ENCODE measurements at regions not wholly inside any gene's neighbourhood (a gene's known extent, or its start where the extent isn't known, plus 50 kb on each side); places are given as distances from the start of the nearest gene placed in this dataset.

GRCh38 chr12:92546259-92546634 is 156.5 kb upstream of the PLEKHG7 start:
- no peaks in the 10 kb centered on the region for H3K79me2 ChIP-seq (ENCODE audit: insufficient read depth, low read length)
- no peak overlapping the region for H3K4me2 ChIP-seq (ENCODE audit: low read length)
- H4K20me1 ChIP-seq (ENCODE audit: insufficient read depth) = no peaks in the 10 kb centered on the region
- no peaks in the 10 kb centered on the region for H3K9me2 ChIP-seq (ENCODE audit: insufficient read depth)
- no peaks in the 10 kb centered on the region for H3K27me3 ChIP-seq (ENCODE audit: insufficient read depth, low read length)
- RAD21 ChIA-PET (ENCODE audit: low non-redundant PET in 1 of 2, low total read pairs in 2 of 2, uncharacterized antibody in 2 of 2, unreplicated experiment in 2 of 2) = no interaction called here
- POLR2A ChIA-PET = no interaction called here
- H3K9me3 ChIP-seq (ENCODE audit: control insufficient read depth in 1 of 2, insufficient read depth in 1 of 2, low read depth in 1 of 2, low read length in 2 of 2) = no peaks in the 10 kb centered on the region
- CTCF ChIA-PET = no interaction called here
- no peak for TF ChIP-seq EZH2phosphoT487 (IDR thresholded peaks at IDR 0.05; ENCODE audit: borderline replicate concordance)
- no peak for TF ChIP-seq CBX3 (IDR thresholded peaks at IDR 0.05; ENCODE audit: low read depth)
- TF ChIP-seq, protein P1, sequence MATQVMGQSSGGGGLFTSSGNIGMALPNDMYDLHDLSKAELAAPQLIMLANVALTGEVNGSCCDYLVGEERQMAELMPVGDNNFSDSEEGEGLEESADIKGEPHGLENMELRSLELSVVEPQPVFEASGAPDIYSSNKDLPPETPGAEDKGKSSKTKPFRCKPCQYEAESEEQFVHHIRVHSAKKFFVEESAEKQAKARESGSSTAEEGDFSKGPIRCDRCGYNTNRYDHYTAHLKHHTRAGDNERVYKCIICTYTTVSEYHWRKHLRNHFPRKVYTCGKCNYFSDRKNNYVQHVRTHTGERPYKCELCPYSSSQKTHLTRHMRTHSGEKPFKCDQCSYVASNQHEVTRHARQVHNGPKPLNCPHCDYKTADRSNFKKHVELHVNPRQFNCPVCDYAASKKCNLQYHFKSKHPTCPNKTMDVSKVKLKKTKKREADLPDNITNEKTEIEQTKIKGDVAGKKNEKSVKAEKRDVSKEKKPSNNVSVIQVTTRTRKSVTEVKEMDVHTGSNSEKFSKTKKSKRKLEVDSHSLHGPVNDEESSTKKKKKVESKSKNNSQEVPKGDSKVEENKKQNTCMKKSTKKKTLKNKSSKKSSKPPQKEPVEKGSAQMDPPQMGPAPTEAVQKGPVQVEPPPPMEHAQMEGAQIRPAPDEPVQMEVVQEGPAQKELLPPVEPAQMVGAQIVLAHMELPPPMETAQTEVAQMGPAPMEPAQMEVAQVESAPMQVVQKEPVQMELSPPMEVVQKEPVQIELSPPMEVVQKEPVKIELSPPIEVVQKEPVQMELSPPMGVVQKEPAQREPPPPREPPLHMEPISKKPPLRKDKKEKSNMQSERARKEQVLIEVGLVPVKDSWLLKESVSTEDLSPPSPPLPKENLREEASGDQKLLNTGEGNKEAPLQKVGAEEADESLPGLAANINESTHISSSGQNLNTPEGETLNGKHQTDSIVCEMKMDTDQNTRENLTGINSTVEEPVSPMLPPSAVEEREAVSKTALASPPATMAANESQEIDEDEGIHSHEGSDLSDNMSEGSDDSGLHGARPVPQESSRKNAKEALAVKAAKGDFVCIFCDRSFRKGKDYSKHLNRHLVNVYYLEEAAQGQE (IDR thresholded peaks at IDR 0.05; ENCODE audit: low read depth) = no peak
- TF ChIP-seq SP1 (IDR thresholded peaks at IDR 0.05; ENCODE audit: low read depth) = no peak
- no peak for TF ChIP-seq EGR1 (IDR thresholded peaks at IDR 0.05; ENCODE audit: low read depth)
- TF ChIP-seq FOSL1 (IDR thresholded peaks at IDR 0.05; ENCODE audit: low read depth) = no peak
- no peak for TF ChIP-seq ZBTB33 (IDR thresholded peaks at IDR 0.05; ENCODE audit: extremely low read depth, insufficient replicate concordance, low read length)
- TF ChIP-seq SRF (IDR thresholded peaks at IDR 0.05; ENCODE audit: low read depth) = no peak
- TF ChIP-seq EZH2 (IDR thresholded peaks at IDR 0.05) = no peak
- no peak for TF ChIP-seq ZFX (IDR thresholded peaks at IDR 0.05)
- no peak for TF ChIP-seq ZNF274 (IDR thresholded peaks at IDR 0.05; ENCODE audit: low read depth, low read length)
- TF ChIP-seq RAD21 (IDR thresholded peaks at IDR 0.05; ENCODE audit: low read depth) = no peak
- no peak for TF ChIP-seq SIN3A (IDR thresholded peaks at IDR 0.05; ENCODE audit: low read depth)
- no peak for TF ChIP-seq POLR2AphosphoS5 (IDR thresholded peaks at IDR 0.05; ENCODE audit: low read depth, low read length)
- TF ChIP-seq, protein P2, sequence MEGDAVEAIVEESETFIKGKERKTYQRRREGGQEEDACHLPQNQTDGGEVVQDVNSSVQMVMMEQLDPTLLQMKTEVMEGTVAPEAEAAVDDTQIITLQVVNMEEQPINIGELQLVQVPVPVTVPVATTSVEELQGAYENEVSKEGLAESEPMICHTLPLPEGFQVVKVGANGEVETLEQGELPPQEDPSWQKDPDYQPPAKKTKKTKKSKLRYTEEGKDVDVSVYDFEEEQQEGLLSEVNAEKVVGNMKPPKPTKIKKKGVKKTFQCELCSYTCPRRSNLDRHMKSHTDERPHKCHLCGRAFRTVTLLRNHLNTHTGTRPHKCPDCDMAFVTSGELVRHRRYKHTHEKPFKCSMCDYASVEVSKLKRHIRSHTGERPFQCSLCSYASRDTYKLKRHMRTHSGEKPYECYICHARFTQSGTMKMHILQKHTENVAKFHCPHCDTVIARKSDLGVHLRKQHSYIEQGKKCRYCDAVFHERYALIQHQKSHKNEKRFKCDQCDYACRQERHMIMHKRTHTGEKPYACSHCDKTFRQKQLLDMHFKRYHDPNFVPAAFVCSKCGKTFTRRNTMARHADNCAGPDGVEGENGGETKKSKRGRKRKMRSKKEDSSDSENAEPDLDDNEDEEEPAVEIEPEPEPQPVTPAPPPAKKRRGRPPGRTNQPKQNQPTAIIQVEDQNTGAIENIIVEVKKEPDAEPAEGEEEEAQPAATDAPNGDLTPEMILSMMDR (IDR thresholded peaks at IDR 0.05 in 2 of 3, conservative IDR thresholded peaks at IDR 0.05 in 1 of 3; ENCODE audit: borderline replicate concordance in 1 of 3, insufficient read depth in 1 of 3, low read depth in 2 of 3, low read length in 2 of 3) = no peak
- TF ChIP-seq ATF3 (IDR thresholded peaks at IDR 0.05) = no peak
- TF ChIP-seq JUND (IDR thresholded peaks at IDR 0.05) = no peak
- no peak for TF ChIP-seq TCF7L2 (IDR thresholded peaks at IDR 0.05; ENCODE audit: borderline replicate concordance, extremely low read depth, insufficient read depth, insufficient read length)
- TF ChIP-seq YY1 (IDR thresholded peaks at IDR 0.05; ENCODE audit: extremely low read depth, insufficient replicate concordance, low read depth, low read length) = no peak
- no peak for TF ChIP-seq POLR2A (IDR thresholded peaks at IDR 0.05; ENCODE audit: borderline replicate concordance, extremely low read depth, insufficient read depth, insufficient read length)
- intact Hi-C loops (cut with micrococcal nuclease) = no loop called here
- ATAC-seq (no peak), DNase-seq (ENCODE audit: low read depth, low spot score) (no peak)
- no peaks in the 10 kb centered on the region for H3K36me3 ChIP-seq (ENCODE audit: control insufficient read depth in 1 of 2, insufficient read depth in 2 of 2, low read length in 2 of 2)
- no TSS peak for BruUV-seq (replicated peaks)
- H3K9ac ChIP-seq (ENCODE audit: low read length) = no peak overlapping the region
- no peak overlapping the region for H3K4me3 ChIP-seq (replicated peaks in 1 of 2; ENCODE audit: low read depth in 1 of 2, low read length in 2 of 2)
- no peak overlapping the region for H2AFZ ChIP-seq (ENCODE audit: low read depth, low read length, poor library complexity, severe bottlenecking)
- H3K4me1 ChIP-seq (ENCODE audit: control insufficient read depth in 1 of 2, insufficient read depth in 2 of 2, low read length in 2 of 2) = peaks cover 0 to 5% of the 10 kb centered on the region in 2 experiments; a peak in 1 of 4 replicates
- no peak overlapping the region for H3K27ac ChIP-seq (ENCODE audit: low read depth, low read length)

Measured in HCT116 (cell line).